A673 (cell line): ENCODE measurements at regions not wholly inside any gene's neighbourhood (a gene's known extent, or its start where the extent isn't known, plus 50 kb on each side); places are given as distances from the start of the nearest gene placed in this dataset.

Source experiments
- EZH2 ChIP-seq: fragments of 200-600 bp; sonication (generic); IDR thresholded peaks from 2 replicates; pipeline ENCODE4 v1.6.1; 2017; ENCODE audit warnings: borderline replicate concordance, low read depth, mild to moderate bottlenecking, mixed read lengths, antibody characterized with exemption, low read length; ENCODE audit not compliant: poor library complexity, severe bottlenecking
- TF ChIP-seq, protein P1 (sequence below): fragments of 300-800, 200-600 bp; sonication (generic); conservative IDR thresholded peaks from 2 replicates; pipeline ENCODE4 v1.5.1; 2017; ENCODE audit warnings: low read depth, mild to moderate bottlenecking, antibody characterized with exemption, low read length, moderate library complexity, mixed read lengths

DNA sequence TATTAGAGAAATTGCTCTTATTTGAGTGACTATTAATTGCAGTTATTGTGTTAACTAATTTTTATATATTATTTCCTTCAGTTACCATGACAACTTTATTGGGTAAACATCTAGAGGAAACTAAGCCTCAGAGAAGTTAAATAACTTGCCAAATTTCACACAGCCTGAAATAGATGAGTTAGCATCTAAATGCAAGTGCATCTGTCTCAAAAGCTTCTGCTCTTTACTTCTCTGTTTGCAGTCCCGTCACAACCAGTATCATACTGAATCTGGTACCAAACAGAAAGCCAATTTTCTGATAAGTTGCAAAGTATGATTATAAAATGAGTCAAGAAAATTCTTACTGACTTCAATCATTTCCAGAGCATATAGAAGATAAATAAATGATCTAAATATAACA is 1544.9 kb upstream of the PCDH7 start:
- no peak for TF ChIP-seq EZH2
- TF ChIP-seq, protein P1, sequence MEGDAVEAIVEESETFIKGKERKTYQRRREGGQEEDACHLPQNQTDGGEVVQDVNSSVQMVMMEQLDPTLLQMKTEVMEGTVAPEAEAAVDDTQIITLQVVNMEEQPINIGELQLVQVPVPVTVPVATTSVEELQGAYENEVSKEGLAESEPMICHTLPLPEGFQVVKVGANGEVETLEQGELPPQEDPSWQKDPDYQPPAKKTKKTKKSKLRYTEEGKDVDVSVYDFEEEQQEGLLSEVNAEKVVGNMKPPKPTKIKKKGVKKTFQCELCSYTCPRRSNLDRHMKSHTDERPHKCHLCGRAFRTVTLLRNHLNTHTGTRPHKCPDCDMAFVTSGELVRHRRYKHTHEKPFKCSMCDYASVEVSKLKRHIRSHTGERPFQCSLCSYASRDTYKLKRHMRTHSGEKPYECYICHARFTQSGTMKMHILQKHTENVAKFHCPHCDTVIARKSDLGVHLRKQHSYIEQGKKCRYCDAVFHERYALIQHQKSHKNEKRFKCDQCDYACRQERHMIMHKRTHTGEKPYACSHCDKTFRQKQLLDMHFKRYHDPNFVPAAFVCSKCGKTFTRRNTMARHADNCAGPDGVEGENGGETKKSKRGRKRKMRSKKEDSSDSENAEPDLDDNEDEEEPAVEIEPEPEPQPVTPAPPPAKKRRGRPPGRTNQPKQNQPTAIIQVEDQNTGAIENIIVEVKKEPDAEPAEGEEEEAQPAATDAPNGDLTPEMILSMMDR: no peak
